Stimulated activated CD8-positive, alpha-beta memory T cell treated with anti-CD3 and anti-CD28 coated beads, Interleukin-4, amount 100 ng/mL, for 24 hours (primary cell): ENCODE measurements at regions not wholly inside any gene's neighbourhood (a gene's known extent, or its start where the extent isn't known, plus 50 kb on each side); places are given as distances from the start of the nearest gene placed in this dataset.

Experiments used
- DNase-seq: peaks from one replicate; pipeline ENCODE4 v3.0.0-alpha.2; 2020; ENCODE audit warnings: low read depth

- no peak for DNase-seq
Measured at GRCh38 chr3:116929505-116930222, 220.1 kb downstream of the TUSC7 start.

- DNase-seq, result no peak
Measured at GRCh38 chr3:116930786-116931185, 221.2 kb downstream of the TUSC7 start.

DNA sequence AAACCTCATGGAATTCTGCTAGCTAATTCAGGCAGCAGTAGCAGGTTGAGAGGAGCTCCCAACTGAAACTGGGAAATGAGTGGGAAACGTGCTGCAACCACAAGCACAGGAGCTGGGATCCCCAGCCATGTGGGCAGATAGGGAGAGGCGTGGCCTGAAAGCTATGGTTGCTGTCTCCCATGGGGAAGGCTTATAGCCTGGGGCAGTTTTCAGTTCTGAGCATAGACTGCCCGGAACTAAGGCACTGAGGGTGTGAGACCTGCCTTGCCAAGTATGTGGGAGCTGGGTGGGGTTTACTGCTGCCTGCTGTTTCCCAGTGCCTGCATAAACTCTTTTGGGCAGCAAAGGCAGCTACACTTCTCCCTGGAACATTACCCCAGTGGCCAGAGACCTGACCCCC lies 229.5 kb downstream of the TUSC7 start:
- no peak for DNase-seq

- no peak for DNase-seq
Measured at GRCh38 chr3:116939550-116939949, 230.0 kb downstream of the TUSC7 start.

GRCh38 chr3:116940719-116941118 lies 231.1 kb downstream of the TUSC7 start:
- DNase-seq, result no peak

- no peak for DNase-seq
Measured at GRCh38 chr3:116946376-116946775, 236.8 kb downstream of the TUSC7 start.

DNA sequence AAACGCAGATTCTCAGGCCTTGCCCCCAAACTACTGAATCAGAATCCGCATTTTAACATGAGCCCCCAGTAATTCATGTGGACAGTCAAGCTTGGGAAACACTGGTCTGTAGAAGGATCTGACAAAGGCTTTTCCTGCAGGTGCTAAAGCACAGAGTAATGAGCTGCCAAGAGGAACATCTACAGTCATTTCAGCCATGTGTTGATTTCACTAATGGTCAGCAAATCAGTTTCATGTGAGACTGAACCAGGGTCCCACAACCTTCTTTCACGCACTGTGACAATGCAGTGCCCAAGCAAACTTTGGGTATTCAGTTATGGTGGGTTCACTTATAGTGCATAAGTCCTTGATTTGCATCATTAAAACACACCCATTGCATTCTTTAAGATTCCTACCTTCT lies 237.6 kb downstream of the TUSC7 start:
- no peak for DNase-seq

- DNase-seq, result no peak
Measured at GRCh38 chr3:116947809-116948208, 238.2 kb downstream of the TUSC7 start.

GRCh38 chr3:116950301-116951055 lies 240.9 kb downstream of the TUSC7 start:
- DNase-seq, result no peak

DNA sequence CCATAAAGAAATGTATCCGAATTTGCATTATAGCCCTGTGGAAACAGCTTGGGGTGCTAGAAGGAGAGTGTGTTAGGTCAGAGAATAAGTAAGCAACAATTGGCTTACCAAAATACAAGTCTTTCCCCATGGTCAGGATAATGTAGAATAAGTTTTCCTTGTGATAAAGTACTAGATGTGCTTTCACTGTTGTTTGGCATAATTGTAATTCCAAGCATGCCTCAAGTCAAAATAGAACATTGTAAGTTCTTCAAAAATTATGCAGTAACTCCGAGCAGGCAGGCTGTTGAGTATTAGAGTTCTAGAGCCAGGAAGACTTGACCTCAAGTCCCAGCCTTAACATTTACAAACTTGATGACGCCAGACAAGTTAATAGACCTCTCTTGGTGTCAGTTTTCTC lies 242.0 kb downstream of the TUSC7 start:
- DNase-seq, result no peak

DNA sequence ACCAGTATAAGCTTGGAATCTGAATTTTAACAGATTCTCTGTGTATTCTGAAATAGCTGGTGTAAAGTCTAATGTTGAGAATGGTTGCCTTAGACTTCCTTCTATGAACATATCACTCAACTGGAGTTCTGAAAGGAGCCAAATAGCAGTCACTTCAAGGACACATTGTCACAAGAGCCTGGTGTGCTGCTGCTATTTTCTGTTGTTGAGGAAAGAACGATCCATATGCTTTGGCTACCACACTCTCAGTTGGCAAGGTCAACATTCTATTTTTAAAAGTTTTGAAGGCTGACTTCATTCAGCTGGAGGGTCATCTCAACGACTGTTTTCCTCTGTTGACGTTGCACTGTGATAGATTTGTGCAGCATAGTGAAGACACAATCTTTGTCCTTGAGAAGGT lies 248.7 kb downstream of the TUSC7 start:
- no peak for DNase-seq

- no peak for DNase-seq
Measured at GRCh38 chr3:116961106-116961505, 251.5 kb downstream of the TUSC7 start.

DNA sequence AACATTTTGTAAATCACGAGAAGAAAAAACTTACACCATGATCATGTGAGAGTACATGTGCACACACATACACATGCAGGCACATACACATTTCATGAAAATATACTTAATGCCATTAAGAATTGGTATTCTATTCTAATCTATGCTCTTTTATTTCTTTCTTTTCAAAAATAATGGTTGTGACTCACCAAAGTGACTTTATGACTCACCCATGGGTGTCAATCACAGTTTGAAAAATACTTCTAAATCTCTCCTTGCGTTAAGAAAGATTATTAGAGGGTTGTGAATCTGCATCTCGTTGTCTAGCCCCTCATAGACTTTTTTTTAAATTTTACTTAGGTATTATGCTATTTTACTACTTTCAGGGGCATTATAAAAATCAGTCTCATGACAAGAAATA lies 254.2 kb downstream of the TUSC7 start:
- no peak for DNase-seq

DNA sequence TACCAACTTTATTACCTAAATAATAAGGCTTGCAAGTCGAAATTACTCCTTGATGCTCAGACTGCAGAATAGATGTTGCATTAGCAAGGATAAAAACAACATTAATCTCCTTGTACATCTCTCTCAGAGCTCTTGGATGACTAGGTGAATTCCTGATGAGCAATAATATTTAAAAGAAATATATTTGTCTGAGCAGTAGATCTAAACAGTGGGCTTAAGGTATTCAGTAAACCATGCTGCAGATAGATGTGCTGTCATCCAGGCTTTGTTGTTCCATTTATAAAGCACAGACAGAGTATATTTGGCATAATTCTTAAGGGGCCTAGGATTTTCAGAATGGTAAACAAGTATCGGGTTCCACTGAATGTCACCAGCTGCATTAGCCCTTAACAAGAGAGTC lies 257.1 kb downstream of the TUSC7 start:
- DNase-seq, result no peak

DNA sequence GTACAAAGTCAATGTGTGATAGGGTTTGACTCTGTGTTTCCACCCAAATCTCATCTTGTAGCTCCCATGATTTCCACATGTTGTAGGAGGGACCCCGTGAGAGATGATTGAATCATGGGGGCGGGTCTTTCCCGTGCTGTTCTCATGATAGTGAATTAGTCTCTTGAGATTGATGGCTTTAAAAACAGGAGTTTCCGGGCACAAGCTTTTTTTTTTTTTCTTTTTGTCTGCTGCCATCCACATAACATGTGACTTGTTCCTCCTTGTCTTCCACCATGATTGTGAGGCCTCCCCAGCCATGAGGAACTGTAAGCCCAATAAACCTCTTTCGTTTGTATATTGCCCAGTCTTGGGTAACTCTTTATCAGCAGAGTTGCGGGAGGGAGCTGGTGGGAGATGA lies 259.6 kb downstream of the TUSC7 start:
- no peak for DNase-seq

- no peak for DNase-seq
Measured at GRCh38 chr3:116969646-116970045, 260.1 kb downstream of the TUSC7 start.

DNA sequence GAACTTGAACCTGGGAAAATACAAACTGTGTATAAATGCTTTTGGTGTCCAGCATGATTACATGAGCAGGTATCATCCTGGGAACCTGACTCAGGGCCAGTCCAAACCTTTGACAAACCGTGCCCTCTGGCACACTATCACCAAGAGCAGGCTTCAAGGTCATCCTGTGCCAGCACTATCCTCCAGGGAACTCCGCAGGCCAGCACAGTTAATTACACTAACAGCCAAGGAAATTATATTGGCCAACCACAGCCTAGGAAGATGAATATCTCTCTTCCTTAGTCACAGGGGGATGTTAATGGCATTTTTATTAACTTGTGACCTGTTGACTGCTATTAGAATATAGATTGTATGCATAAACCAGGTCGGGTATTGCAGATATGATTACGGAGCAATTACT lies 262.0 kb downstream of the TUSC7 start:
- DNase-seq, result no peak

GRCh38 chr3:116974702-116975101 lies 265.1 kb downstream of the TUSC7 start:
- DNase-seq, result no peak

- no peak for DNase-seq
Measured at GRCh38 chr3:116977441-116977840, 267.9 kb downstream of the TUSC7 start.

GRCh38 chr3:116980099-116980498 lies 270.5 kb downstream of the TUSC7 start:
- no peak for DNase-seq

DNA sequence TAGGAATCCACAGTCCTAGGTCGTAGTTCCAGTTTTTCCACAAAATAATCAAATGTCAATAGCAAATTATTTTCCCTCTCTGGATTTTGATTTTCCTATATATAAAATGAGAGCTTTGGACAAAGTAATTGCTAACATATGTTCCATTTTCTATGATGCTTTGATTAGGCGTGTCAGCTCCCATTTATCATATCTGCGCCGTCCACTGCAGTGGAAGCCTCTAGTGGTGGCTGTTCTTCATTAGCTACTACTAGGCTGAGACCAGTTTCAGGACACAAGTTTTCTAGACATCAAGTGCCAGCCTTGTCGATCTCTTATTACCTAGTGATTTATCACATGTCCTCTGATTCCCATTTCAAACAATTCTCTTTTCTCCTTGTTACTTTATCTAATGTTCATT lies 271.5 kb downstream of the TUSC7 start:
- DNase-seq, result no peak

- no peak for DNase-seq
Measured at GRCh38 chr3:116984301-116984700, 274.7 kb downstream of the TUSC7 start.

- no peak for DNase-seq
Measured at GRCh38 chr3:116994351-116994879, 284.8 kb downstream of the TUSC7 start.

DNA sequence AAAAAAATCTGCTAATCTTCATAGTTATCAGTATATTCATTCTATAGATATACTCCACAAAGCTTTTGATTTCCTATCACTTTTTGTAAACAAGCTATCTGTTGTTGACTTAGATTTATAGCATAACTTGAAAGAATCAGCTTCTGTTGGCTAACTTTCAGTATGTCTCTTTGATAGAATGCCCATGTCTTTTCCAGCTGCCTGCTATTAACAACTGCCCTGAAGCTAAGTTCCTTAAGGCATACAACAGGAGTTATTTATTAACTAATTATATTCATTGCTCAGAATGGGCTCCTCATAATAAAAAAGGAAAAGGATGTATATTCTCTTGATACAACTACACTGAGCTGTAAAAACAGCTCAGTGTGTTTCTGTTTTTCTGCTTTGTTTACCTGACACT lies 293.9 kb downstream of the TUSC7 start:
- DNase-seq, result no peak
